ENCODE measurements at regions not wholly inside any gene's neighbourhood (a gene's known extent, or its start where the extent isn't known, plus 50 kb on each side); places are given as distances from the start of the nearest gene placed in this dataset.

- TF ChIP-seq POLR2A (IDR thresholded peaks at IDR 0.05) (no peak), CTCF (IDR thresholded peaks at IDR 0.05) (no peak), POLR2AphosphoS5 (IDR thresholded peaks at IDR 0.05) (no peak)
Measured at GRCh38 chr2:45089554-45090261, 80.5 kb upstream of the SIX2 start.

Data from breast epithelium (tissue), 3 donors.